ENCODE measurements at regions not wholly inside any gene's neighbourhood (a gene's known extent, or its start where the extent isn't known, plus 50 kb on each side); places are given as distances from the start of the nearest gene placed in this dataset.

DNA sequence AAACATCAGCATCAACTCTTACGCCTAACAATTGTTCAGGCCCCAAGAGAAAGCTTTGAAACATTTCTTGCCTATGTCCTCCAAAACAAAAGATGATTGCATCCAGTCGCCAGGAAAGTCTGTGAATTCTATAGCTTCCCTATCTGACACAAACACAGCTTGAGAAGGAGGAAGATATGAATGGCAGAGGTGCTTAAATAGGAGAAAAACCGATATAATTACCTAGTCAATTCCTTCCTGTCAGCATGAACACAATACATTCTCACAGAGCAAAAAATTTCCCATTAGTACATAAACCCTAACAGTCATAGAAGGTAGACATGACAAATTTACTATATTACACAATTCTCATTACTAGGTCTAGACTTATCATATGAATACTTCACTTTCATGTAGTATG lies 326.5 kb downstream of the CGGBP1 start:
- H3K27ac ChIP-seq (ENCODE audit: low read length, poor library complexity, severe bottlenecking) = no peak overlapping the region
- no peak overlapping the region for H3K4me3 ChIP-seq (ENCODE audit: insufficient read depth in 1 of 2, low read depth in 1 of 2, low read length in 2 of 2)
- no peak overlapping the region for H2BK5ac ChIP-seq (ENCODE audit: low read depth, low read length, poor library complexity, severe bottlenecking)
- no peak overlapping the region for H2BK12ac ChIP-seq (ENCODE audit: low read length in 2 of 2)
- no peaks in the 10 kb centered on the region for H3K4me1 ChIP-seq (ENCODE audit: control insufficient read depth, insufficient read depth, low read depth, low read length)
- no peak overlapping the region for H3K14ac ChIP-seq (ENCODE audit: low read length in 2 of 2)
- H3K36me3 ChIP-seq (ENCODE audit: control insufficient read depth in 1 of 2, insufficient read depth in 2 of 2, low read depth in 1 of 2, low read length in 2 of 2) = no peaks in the 10 kb centered on the region
- no peak overlapping the region for H2BK15ac ChIP-seq (ENCODE audit: low read depth, poor library complexity, severe bottlenecking)
- H2AFZ ChIP-seq (ENCODE audit: low read depth, low read length) = no peak overlapping the region
- H3K79me1 ChIP-seq (replicated peaks; ENCODE audit: low read length, poor library complexity, severe bottlenecking) = no peaks in the 10 kb centered on the region
- H3K23ac ChIP-seq (ENCODE audit: low read length in 2 of 2) = no peak overlapping the region
- DNase-seq = no peak
- H2BK120ac ChIP-seq (ENCODE audit: low read depth, low read length) = no peak overlapping the region
- no peak overlapping the region for H4K91ac ChIP-seq (ENCODE audit: low read length)
- no peak overlapping the region for H3K18ac ChIP-seq (ENCODE audit: low read depth in 1 of 2, low read length in 2 of 2)
- WGBS = 76% methylated on average over 2 of the region's 3 CpGs
- no peak overlapping the region for H4K8ac ChIP-seq (ENCODE audit: low read length)
- no peak overlapping the region for H3K9ac ChIP-seq (ENCODE audit: low read length)
- H2AK5ac ChIP-seq (ENCODE audit: low read length, severe bottlenecking) = no peak overlapping the region
- H3K9me3 ChIP-seq (ENCODE audit: control insufficient read depth, low read length) = no peaks in the 10 kb centered on the region
- H3K27me3 ChIP-seq (ENCODE audit: control insufficient read depth in 1 of 2, insufficient read depth in 1 of 2, low read length in 2 of 2) = no peaks in the 10 kb centered on the region
- H3K4ac ChIP-seq (ENCODE audit: low read depth in 1 of 2, low read length in 2 of 2) = no peak overlapping the region
- H3K4me2 ChIP-seq (ENCODE audit: low read length, poor library complexity, severe bottlenecking) = no peak overlapping the region

DNA sequence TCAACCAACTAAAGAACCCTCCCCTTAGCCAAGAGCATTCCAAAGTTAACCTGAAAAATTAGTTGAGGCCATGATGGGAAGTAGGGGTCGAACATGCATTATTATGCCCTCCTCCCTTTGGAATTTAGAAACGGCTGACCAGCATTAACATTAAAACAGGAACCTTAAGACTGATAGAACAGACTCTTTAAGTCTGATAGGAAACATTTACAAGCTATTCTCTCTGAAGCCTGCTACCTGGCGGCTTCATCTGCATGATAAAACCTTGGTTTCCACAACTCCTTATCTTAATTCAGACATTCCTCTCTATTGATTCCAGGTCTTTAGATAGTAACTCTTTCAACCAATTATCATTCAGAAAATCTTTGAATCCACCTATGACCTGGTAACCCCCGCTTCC lies 331.0 kb downstream of the CGGBP1 start:
- Histone ChIP-seq H2BK5ac (ENCODE audit: low read depth, low read length, poor library complexity, severe bottlenecking) (no peak overlapping the region), H2AFZ (ENCODE audit: low read depth, low read length) (no peak overlapping the region), H2BK12ac (ENCODE audit: low read length in 2 of 2) (no peak overlapping the region), H3K4me2 (ENCODE audit: low read length, poor library complexity, severe bottlenecking) (no peak overlapping the region), H2BK15ac (ENCODE audit: low read depth, poor library complexity, severe bottlenecking) (no peak overlapping the region), H3K27ac (ENCODE audit: low read length, poor library complexity, severe bottlenecking) (no peak overlapping the region), H3K36me3 (ENCODE audit: control insufficient read depth in 1 of 2, insufficient read depth in 2 of 2, low read depth in 1 of 2, low read length in 2 of 2) (no peaks in the 10 kb centered on the region), H3K18ac (ENCODE audit: low read depth in 1 of 2, low read length in 2 of 2) (no peak overlapping the region), H3K14ac (ENCODE audit: low read length in 2 of 2) (no peak overlapping the region), H3K4ac (ENCODE audit: low read depth in 1 of 2, low read length in 2 of 2) (no peak overlapping the region), H3K79me1 (replicated peaks; ENCODE audit: low read length, poor library complexity, severe bottlenecking) (no peaks in the 10 kb centered on the region), H3K4me1 (ENCODE audit: control insufficient read depth, insufficient read depth, low read depth, low read length) (no peaks in the 10 kb centered on the region), H4K91ac (ENCODE audit: low read length) (no peak overlapping the region), H4K8ac (ENCODE audit: low read length) (no peak overlapping the region), H2BK120ac (ENCODE audit: low read depth, low read length) (no peak overlapping the region), H2AK5ac (ENCODE audit: low read length, severe bottlenecking) (no peak overlapping the region), H3K27me3 (ENCODE audit: control insufficient read depth in 1 of 2, insufficient read depth in 1 of 2, low read length in 2 of 2) (no peaks in the 10 kb centered on the region), H3K23ac (ENCODE audit: low read length in 2 of 2) (no peak overlapping the region), H3K9me3 (ENCODE audit: control insufficient read depth, low read length) (no peaks in the 10 kb centered on the region), H3K4me3 (ENCODE audit: insufficient read depth in 1 of 2, low read depth in 1 of 2, low read length in 2 of 2) (no peak overlapping the region), H3K9ac (ENCODE audit: low read length) (no peak overlapping the region)
- WGBS = 64% methylated on average over 4 of the region's 4 CpGs
- DNase-seq = no peak

DNA sequence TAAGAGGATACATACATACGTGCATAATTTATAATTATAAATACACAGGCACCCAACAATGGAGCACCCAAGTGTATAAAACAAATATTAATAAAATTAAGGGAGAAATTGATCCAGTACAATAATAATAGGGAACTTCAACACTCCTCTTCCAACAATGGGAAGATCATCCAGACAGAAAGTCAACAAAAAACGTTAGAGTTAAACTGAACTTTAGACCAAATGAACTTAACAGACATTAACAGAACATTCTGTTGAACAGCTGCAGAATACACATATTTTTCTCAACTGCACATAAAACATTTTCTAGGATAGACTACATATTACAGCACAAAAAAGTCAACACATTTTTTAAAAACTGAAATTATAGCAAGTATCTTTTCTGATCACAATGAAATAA lies 339.7 kb downstream of the CGGBP1 start:
- Histone ChIP-seq H3K27me3 (ENCODE audit: control insufficient read depth in 1 of 2, insufficient read depth in 1 of 2, low read length in 2 of 2) (no peaks in the 10 kb centered on the region), H3K4me2 (ENCODE audit: low read length, poor library complexity, severe bottlenecking) (no peak overlapping the region), H3K4ac (ENCODE audit: low read depth in 1 of 2, low read length in 2 of 2) (no peak overlapping the region), H2BK5ac (ENCODE audit: low read depth, low read length, poor library complexity, severe bottlenecking) (no peak overlapping the region), H3K23ac (ENCODE audit: low read length in 2 of 2) (no peak overlapping the region), H3K4me3 (ENCODE audit: insufficient read depth in 1 of 2, low read depth in 1 of 2, low read length in 2 of 2) (no peak overlapping the region), H2BK15ac (ENCODE audit: low read depth, poor library complexity, severe bottlenecking) (no peak overlapping the region), H3K14ac (ENCODE audit: low read length in 2 of 2) (no peak overlapping the region), H3K27ac (ENCODE audit: low read length, poor library complexity, severe bottlenecking) (no peak overlapping the region), H3K4me1 (ENCODE audit: control insufficient read depth, insufficient read depth, low read depth, low read length) (no peaks in the 10 kb centered on the region), H3K18ac (ENCODE audit: low read depth in 1 of 2, low read length in 2 of 2) (no peak overlapping the region), H2AK5ac (ENCODE audit: low read length, severe bottlenecking) (no peak overlapping the region), H2AFZ (ENCODE audit: low read depth, low read length) (no peak overlapping the region), H3K79me1 (replicated peaks; ENCODE audit: low read length, poor library complexity, severe bottlenecking) (no peaks in the 10 kb centered on the region), H2BK120ac (ENCODE audit: low read depth, low read length) (no peak overlapping the region), H4K8ac (ENCODE audit: low read length) (no peak overlapping the region), H3K36me3 (ENCODE audit: control insufficient read depth in 1 of 2, insufficient read depth in 2 of 2, low read depth in 1 of 2, low read length in 2 of 2) (no peaks in the 10 kb centered on the region), H4K91ac (ENCODE audit: low read length) (no peak overlapping the region), H3K9me3 (ENCODE audit: control insufficient read depth, low read length) (no peaks in the 10 kb centered on the region), H2BK12ac (ENCODE audit: low read length in 2 of 2) (no peak overlapping the region), H3K9ac (ENCODE audit: low read length) (no peak overlapping the region)
- 71% methylated on average over 1 of the region's 2 CpGs for WGBS
- DNase-seq = no peak

DNA sequence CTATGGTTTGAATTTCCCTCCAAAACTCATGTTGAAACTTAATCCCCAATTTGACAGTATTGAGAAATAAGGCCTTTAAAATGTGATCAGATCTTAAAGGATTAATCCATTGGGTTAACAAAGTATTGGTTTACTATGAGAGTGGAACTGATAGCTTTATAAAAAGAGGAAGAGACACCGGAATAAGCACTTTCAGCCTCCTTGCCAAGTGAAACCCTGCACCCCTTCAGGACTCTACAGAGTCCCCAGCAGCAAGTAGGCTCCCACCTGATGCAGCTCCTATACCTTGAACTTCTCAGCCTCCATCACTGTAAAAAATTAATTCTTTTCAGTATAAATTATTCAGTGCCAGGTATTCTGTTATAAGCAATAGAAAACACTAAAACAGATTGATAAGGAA lies 348.3 kb downstream of the CGGBP1 start:
- Histone ChIP-seq H2BK120ac (ENCODE audit: low read depth, low read length) (no peak overlapping the region), H3K4me1 (ENCODE audit: control insufficient read depth, insufficient read depth, low read depth, low read length) (no peaks in the 10 kb centered on the region), H3K9ac (ENCODE audit: low read length) (no peak overlapping the region), H3K18ac (ENCODE audit: low read depth in 1 of 2, low read length in 2 of 2) (no peak overlapping the region), H3K4me3 (ENCODE audit: insufficient read depth in 1 of 2, low read depth in 1 of 2, low read length in 2 of 2) (no peak overlapping the region), H4K8ac (ENCODE audit: low read length) (no peak overlapping the region), H3K9me3 (ENCODE audit: control insufficient read depth, low read length) (peaks cover 5% of the 10 kb centered on the region), H2BK12ac (ENCODE audit: low read length in 2 of 2) (no peak overlapping the region), H3K36me3 (ENCODE audit: control insufficient read depth in 1 of 2, insufficient read depth in 2 of 2, low read depth in 1 of 2, low read length in 2 of 2) (no peaks in the 10 kb centered on the region), H2AK5ac (ENCODE audit: low read length, severe bottlenecking) (no peak overlapping the region), H3K27me3 (ENCODE audit: control insufficient read depth in 1 of 2, insufficient read depth in 1 of 2, low read length in 2 of 2) (no peaks in the 10 kb centered on the region), H2BK15ac (ENCODE audit: low read depth, poor library complexity, severe bottlenecking) (no peak overlapping the region), H3K27ac (ENCODE audit: low read length, poor library complexity, severe bottlenecking) (no peak overlapping the region), H3K4ac (ENCODE audit: low read depth in 1 of 2, low read length in 2 of 2) (no peak overlapping the region), H2BK5ac (ENCODE audit: low read depth, low read length, poor library complexity, severe bottlenecking) (no peak overlapping the region), H3K23ac (ENCODE audit: low read length in 2 of 2) (no peak overlapping the region), H3K4me2 (ENCODE audit: low read length, poor library complexity, severe bottlenecking) (no peak overlapping the region), H3K79me1 (replicated peaks; ENCODE audit: low read length, poor library complexity, severe bottlenecking) (no peaks in the 10 kb centered on the region), H4K91ac (ENCODE audit: low read length) (no peak overlapping the region), H3K14ac (ENCODE audit: low read length in 2 of 2) (no peak overlapping the region), H2AFZ (ENCODE audit: low read depth, low read length) (no peak overlapping the region)
- 60% methylated on average over 1 of the region's 1 CpG for WGBS
- DNase-seq = no peak
